Heart left ventricle (tissue), 16 donors: ENCODE measurements at regions not wholly inside any gene's neighbourhood (a gene's known extent, or its start where the extent isn't known, plus 50 kb on each side); places are given as distances from the start of the nearest gene placed in this dataset.
"Not testable (repeated sequence)": the region's sequence is repeated elsewhere in the genome, so short reads cannot be mapped to it uniquely, and the experiment has no call there.

ENCODE experiments used
- ATAC-seq, 4 donors: fragments of 200-7000 bp; cut with Tn5 transposase; one replicate each; pipeline ENCODE4 v1.9.1; 2020 to 2022; ENCODE audit warnings: moderate library complexity in 4 of 4, mild to moderate bottlenecking in 3 of 4, moderate number of reproducible peaks in 1 of 4
- DNase-seq, 5 donors: peaks; one replicate each; pipeline ENCODE4 v3.0.0-alpha.2; 2020
- H3K27ac ChIP-seq, 12 donors: fragments of 200-600 bp; sonication (generic) in 4 of 12; one replicate each; pipeline versions ENCODE4 v1.5.0 to v1.8.0; 2016 to 2022; ENCODE audit warnings: mild to moderate bottlenecking in 2 of 12
- H3K27me3 ChIP-seq, 9 donors: fragments of 200-600 bp; sonication (generic) in 2 of 9; one replicate each; pipeline versions ENCODE4 v1.5.1 to v1.8.0; 2016 to 2022; ENCODE audit warnings: mild to moderate bottlenecking in 3 of 9
- H3K36me3 ChIP-seq, 9 donors: fragments of 200-600 bp; sonication (generic) in 2 of 9; one replicate each; pipeline versions ENCODE4 v1.5.0 to v1.8.0; 2018 to 2022; ENCODE audit warnings: mild to moderate bottlenecking in 2 of 9
- H3K4me1 ChIP-seq, 12 donors: fragments of 200-600 bp; sonication (generic) in 4 of 12; one replicate each; pipeline versions ENCODE4 v1.5.0 to v1.8.0; 2016 to 2022; ENCODE audit warnings: mild to moderate bottlenecking in 3 of 12
- H3K4me3 ChIP-seq, 12 donors: fragments of 200-600 bp; sonication (generic) in 4 of 12; one replicate each; pipeline versions ENCODE4 v1.5.0 to v1.8.0; 2017 to 2022; ENCODE audit warnings: mild to moderate bottlenecking in 9 of 12, moderate library complexity in 4 of 12
- H3K9me3 ChIP-seq, 12 donors: fragments of 200-600 bp; sonication (generic) in 4 of 12; one replicate each; pipeline versions ENCODE4 v1.5.0 to v1.8.0; 2016 to 2022; ENCODE audit warnings: mild to moderate bottlenecking in 1 of 12
- CTCF ChIP-seq, 12 donors: fragments of 200-600 bp; sonication (generic) in 4 of 12; IDR thresholded peaks; one replicate each; pipeline versions ENCODE4 v1.5.0 to v1.8.0; 2018 to 2022; ENCODE audit warnings: antibody characterized with exemption in 12 of 12, mild to moderate bottlenecking in 5 of 12
- POLR2A ChIP-seq, 2 donors: fragments of 450-650 bp; IDR thresholded peaks; one replicate each; pipeline ENCODE4 v1.6.1; 2017; ENCODE audit warnings: antibody characterized with exemption in 2 of 2, mild to moderate bottlenecking in 2 of 2, moderate library complexity in 2 of 2
- WGBS, 4 donors: extraction: QIAGEN DNeasy Blood & Tissue Kit in 2 of 4; methylation state at CpG; one replicate each; pipeline versions ENCODE4 v1.1.5 to v1.1.7; 2013 to 2018; 5-methylcytosine and 5-hydroxymethylcytosine counted together
- intact Hi-C, 10 donors: fragments of 100-400 bp; cut with DNase I; formaldehyde crosslinking; loops; one replicate each; pipeline versions ENCODE4 v1.11.1 to v1.14.2; 2022
- donor health status: ischemic (EF 13 %, LVEDD 7.1; RV severe dilation, severe dysfunction).
- donor health status: healthy with polysubstance abuse.
- donor health status: DM: no; HTN: yes; CAD: no.
- donor health status: DM: no; HTN: no; CAD: no.
- donor health status: ischemic (EF 25% LVEDD 6.9; RV normal size, moderate dysfunction).
- donor health status: ischemic (EF 25% LVEDD 5.7; RV mildly dilated, moderate dysfunction).
- donor health status: healthy.
- donor health status: DM: yes; HTN: yes; CAD: no.
- donor health status: ischemic (EF 35%, LVEDD 5.7; RV mildly dilated, moderate dysfunction).
- donor health status: nonischemic (EF 11% LVEDD 7.7; RV severe dilation, severe dysfunction).
- donor health status: DM: yes; HTN: yes; CAD: no.
- donor health status: PGD.
- donor health status: ischemic (EF 29% LVEDD 5.4; RV normal size, mild dysfunction).
- donor health status: nonischemic (EF 23%, LVEDD 6.1; RV moderate dilation, normal function).

- no peak overlapping the region for H3K4me3 ChIP-seq
- TF ChIP-seq CTCF (IDR thresholded peaks at IDR 0.05) (no peak), POLR2A (IDR thresholded peaks at IDR 0.05) (no peak)
- ATAC-seq, result no peak
- intact Hi-C loops, result no loop called here
- H3K27me3 ChIP-seq, result peaks cover 0 to under 1% (median 0%) of the 10 kb centered on the region in 9 donors
- H3K36me3 ChIP-seq, result no peaks in the 10 kb centered on the region
- no peak overlapping the region for H3K27ac ChIP-seq
- no peak for DNase-seq
- peaks cover 0 to 14% (median 0%) of the 10 kb centered on the region in 12 donors for H3K9me3 ChIP-seq
- H3K4me1 ChIP-seq, result peaks cover 0 to 9% (median 0%) of the 10 kb centered on the region in 12 donors
- 73 to 85% (median 76%) methylated on average over 7 of the region's 7 CpGs for WGBS, 4 donors
Observed at GRCh38 chr9:16294133-16294770, 576.2 kb downstream of the BNC2 start.

GRCh38 chr9:16294940-16295339 lies 575.5 kb downstream of the BNC2 start:
- H3K36me3 ChIP-seq, ATAC-seq, H3K4me3 ChIP-seq, DNase-seq, H3K27me3 ChIP-seq, H3K4me1 ChIP-seq, intact Hi-C loops, H3K27ac ChIP-seq: not testable (repeated sequence)
- WGBS, 4 donors, result 63 to 71% (median 65%) methylated on average over 5 of the region's 5 CpGs
- H3K9me3 ChIP-seq, result peaks cover 0 to 14% (median 0%) of the 10 kb centered on the region in 12 donors

- 74 to 79% (median 74%) methylated on average over 3 of the region's 3 CpGs for WGBS, 4 donors
- H3K4me3 ChIP-seq, ATAC-seq, DNase-seq, H3K4me1 ChIP-seq, intact Hi-C loops, H3K27ac ChIP-seq, H3K27me3 ChIP-seq, H3K36me3 ChIP-seq: not testable (repeated sequence)
- peaks cover 0 to 13% (median 0%) of the 10 kb centered on the region in 12 donors for H3K9me3 ChIP-seq
Observed at GRCh38 chr9:16299368-16299767, 571.1 kb downstream of the BNC2 start.

GRCh38 chr9:16303506-16303905 lies 567.0 kb downstream of the BNC2 start:
- no peak for TF ChIP-seq POLR2A (IDR thresholded peaks at IDR 0.05)
- no peak for TF ChIP-seq CTCF (IDR thresholded peaks at IDR 0.05)
- Histone ChIP-seq H3K4me3 (no peak overlapping the region), H3K36me3 (no peaks in the 10 kb centered on the region), H3K27ac (no peak overlapping the region), H3K27me3 (no peaks in the 10 kb centered on the region), H3K4me1 (no peaks in the 10 kb centered on the region), H3K9me3 (peaks cover 0 to 6% (median 0%) of the 10 kb centered on the region in 12 donors)
- 83 to 88% (median 84%) methylated on average over 6 of the region's 6 CpGs for WGBS, 4 donors
- DNase-seq (no peak), ATAC-seq (no peak)
- intact Hi-C loops, result loop anchor here in 1 of 10 donors (5.0 kb wide), 1 partner anchor 51 kb away; no protein-coding TSS in a partner anchor

GRCh38 chr9:16304301-16304700 lies 566.2 kb downstream of the BNC2 start:
- TF ChIP-seq CTCF (IDR thresholded peaks at IDR 0.05) (no peak), POLR2A (IDR thresholded peaks at IDR 0.05) (no peak)
- ATAC-seq, result no peak
- Histone ChIP-seq H3K4me1 (no peaks in the 10 kb centered on the region), H3K27ac (no peak overlapping the region), H3K27me3 (no peaks in the 10 kb centered on the region), H3K9me3 (no peaks in the 10 kb centered on the region), H3K4me3 (no peak overlapping the region), H3K36me3 (no peaks in the 10 kb centered on the region)
- intact Hi-C loops, result loop anchor here in 1 of 10 donors (5.0 kb wide), 1 partner anchor 52 kb away; no protein-coding TSS in a partner anchor
- no peak for DNase-seq
- 53 to 65% (median 61%) methylated on average over 3 of the region's 3 CpGs for WGBS, 4 donors
